ENCODE measurements at regions not wholly inside any gene's neighbourhood (a gene's known extent, or its start where the extent isn't known, plus 50 kb on each side); places are given as distances from the start of the nearest gene placed in this dataset.
"Not testable (repeated sequence)": the region's sequence is repeated elsewhere in the genome, so short reads cannot be mapped to it uniquely, and the experiment has no call there.

- DNase-seq, result no peak
Observed at GRCh38 chr6:109875973-109876372, 102.1 kb upstream of the GPR6 start.

DNA sequence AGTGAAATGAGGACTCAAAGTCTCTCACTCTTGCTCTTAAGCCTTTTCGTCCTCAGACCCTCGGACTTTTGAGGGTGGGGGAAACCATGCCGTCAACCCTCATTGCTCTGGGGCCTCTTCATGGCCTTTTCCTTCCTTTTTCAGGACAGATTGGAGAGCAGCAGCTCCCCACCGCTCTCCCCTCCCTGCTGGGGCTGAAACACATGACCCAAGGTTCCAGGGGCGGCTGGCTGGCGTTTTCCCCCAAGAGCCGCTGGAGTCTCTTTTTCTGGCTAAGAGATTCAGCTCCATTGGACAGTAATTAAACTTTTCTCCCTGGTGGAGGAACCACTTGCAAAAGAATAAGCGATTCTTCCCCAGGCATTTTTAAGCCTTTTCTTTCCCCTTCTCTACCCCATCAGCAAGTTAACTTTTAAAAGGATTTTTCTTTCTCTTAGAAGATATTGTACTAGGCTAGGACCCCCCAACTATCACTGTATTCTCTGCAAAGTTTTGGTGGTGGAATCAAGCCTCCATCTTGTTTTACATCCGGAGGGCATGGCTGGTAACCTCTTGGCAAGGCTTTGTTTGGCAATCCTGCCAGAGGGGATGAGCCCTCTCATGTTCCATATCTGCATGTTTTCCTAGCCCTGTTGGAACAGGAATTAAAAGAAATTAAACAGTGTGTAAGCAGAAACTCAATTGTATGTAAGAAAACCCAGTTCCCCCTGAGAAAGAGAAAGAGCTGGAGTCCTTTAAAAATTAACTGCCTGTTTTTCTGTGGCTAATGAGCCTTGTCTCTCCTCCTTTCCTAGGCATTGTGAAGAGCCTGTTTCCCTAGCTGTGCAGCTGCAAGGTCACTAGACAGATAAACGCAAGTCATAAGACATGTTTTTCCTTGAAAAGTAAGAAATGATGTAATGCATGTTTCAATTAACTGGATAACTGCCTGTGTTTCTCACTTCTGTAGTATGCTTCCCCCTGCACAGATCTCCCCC is 100.8 kb upstream of the GPR6 start:
- DNase-seq, result peak in 2 of 4 experiments; percentile 32 to 34

DNA sequence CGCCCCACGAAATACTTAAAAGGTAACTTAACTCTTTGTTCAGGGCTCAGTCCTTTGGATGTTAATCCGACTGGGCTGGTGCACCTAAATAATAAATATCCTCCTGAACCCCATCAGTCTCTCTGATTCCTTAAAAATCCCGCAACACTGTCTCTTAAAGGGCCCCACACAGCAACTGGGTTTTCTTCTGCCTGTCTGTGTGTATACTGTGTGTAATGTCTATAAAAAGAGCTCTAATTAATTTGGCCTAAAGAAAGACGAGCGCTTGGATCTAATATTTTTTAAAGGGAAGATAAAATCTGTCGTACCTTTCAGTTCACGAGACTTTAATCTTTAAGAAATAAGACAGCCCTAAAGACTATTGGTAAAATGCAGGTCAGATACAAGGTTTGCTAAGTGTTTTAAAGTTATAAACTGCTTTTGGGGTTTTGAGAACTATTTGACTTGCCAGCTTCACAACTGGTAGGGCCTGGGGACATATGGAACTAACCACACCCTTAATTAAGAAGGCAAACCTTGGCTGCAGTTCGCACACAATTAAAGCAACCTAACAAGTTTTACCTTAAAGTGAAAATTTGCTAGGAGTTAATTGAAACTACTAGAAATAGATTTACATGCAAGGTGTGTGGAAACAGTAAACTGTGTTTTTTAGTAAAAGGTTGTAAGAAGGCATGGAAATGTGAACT is 100.0 kb upstream of the GPR6 start:
- DNase-seq, result not testable (repeated sequence)

DNA sequence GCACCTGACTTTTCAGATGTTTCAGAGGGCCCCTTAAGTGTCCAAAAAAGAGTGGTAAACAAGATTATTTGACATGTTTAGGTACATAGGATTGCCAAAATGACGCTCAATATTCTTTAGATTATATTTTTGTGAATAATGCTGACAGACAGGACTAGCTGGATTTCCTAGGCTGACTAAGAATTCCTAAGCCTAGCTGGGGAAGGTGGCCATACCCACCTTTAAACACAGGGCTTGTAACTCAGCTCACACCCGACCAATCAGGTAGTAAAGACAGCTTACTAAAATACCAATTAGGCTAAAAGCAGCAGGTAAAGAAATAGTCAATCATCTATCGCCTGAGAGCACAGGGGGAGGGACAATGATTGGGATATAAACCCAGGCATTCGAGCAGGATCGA is 99.0 kb upstream of the GPR6 start:
- DNase-seq, result not testable (repeated sequence)

DNA sequence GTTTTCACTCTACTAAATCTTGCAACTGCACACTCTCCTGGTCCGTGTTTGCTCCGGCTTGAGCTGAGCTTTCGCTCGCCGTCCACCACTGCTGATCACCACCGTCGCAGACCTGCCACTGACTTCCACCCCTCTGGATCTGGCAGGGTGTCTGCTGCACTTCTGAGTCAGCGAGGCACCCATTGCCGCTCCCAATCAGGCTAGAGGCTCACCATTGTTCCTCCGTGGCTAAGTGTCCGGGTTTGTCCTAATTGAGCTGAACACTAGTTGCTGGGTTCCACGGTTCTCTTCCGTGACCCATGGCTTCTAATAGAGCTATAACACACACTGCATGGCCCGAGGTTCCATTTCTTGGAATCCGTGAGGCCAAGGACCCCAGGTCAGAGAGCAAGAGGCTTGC is 98.6 kb upstream of the GPR6 start:
- no peak for DNase-seq

GRCh38 chr6:109881069-109881468 is 97.0 kb upstream of the GPR6 start:
- not testable (repeated sequence) for DNase-seq

DNA sequence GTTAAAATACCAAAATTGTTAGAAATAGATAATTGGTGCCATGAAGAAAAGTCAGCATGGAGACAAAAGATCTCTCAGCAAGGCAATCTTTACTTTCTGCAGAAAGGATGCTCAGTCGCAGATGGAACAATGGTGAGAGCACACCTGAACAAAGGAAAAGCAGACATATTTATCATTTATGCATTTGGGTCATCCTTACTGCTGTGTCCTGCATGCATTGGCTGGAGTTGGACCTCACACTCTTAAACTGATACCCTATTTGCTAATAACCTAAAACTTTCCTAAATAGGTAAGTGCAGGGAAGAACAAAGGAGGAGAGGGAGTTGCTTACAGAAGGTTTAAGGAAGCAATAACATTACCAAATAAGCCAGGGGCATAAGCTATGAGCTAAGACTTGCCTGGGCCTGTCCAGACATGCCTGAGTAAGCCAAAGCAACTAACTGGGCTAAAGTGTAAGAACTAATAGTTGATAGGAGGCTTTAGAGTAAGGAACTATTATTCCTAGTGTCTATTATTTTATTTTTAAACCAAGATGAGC is 96.1 kb upstream of the GPR6 start:
- DNase-seq, result peak in 3 of 4 experiments; percentile 20 to 34 (median 29)

GRCh38 chr6:109891924-109892323 is 86.2 kb upstream of the GPR6 start:
- DNase-seq, result peak; percentile 88 to 95 (median 91)

DNA sequence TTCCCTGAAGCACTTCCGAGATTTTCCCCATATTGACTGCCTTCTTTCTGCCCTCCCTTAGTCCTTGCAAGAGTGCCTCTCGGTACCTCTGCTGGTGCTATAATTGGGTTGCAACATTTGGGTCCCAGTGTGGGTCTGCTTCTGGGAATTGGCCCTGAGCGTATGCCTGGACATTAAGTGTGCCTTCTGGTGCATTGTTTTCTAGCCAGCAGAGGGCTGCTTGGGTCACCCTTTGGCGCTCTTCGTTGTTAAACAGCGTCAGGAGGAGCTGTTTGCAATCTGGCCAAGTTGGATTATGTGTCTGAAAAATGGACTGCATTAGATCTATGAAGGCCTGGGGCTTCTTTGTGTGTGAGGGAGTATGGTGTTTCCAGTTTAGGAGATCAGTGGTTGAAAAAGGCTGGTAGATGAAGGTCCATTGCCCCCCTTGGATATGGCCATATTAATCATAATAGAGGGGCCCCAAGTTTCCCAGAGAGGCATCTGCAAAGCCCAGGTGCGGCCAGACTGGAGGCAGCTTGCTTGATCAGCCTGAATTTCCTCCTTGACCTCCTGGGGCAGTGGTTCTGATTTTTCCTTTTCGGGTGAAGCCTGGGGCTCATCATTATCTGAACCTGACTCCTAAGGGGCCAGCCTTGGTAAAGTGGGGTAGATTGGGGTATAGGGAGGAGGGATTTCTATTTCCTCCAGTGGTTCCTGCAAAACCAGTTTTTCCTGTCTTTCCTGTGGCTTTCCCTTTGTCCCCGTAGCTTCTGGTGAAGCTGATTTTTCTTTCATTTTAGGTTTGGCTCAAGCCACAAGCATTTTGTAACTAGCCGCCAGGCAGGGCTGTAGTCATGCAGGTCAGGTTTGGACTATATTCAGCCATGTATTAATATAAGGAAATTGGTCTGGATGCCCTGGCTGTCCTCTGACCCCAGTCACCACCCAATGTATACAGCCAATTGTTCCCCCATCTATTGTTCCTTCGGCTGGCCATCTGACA is 85.4 kb upstream of the GPR6 start:
- DNase-seq, result no peak

DNA sequence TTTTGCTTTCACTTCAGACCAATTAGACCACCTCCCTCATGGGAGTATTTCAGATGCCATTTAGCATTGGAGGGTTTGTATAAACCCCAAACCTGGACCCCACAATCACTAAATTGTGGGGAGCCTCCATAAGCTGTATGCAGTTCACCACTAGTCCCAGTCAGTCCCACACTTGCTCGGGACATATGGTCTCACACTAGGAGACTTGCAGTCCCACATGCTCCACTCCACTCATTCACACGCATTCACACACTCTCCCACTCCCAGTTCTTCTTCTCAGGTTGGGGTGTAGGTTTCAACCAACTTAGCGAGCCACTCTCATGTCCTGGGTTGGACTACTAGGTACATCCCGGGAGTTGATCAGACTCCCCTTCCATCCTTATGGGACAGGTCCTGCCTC is 84.5 kb upstream of the GPR6 start:
- DNase-seq, result no peak

- DNase-seq, result peak; percentile 79 to 93 (median 88)
Observed at GRCh38 chr6:109894181-109894580, 83.9 kb upstream of the GPR6 start.

DNA sequence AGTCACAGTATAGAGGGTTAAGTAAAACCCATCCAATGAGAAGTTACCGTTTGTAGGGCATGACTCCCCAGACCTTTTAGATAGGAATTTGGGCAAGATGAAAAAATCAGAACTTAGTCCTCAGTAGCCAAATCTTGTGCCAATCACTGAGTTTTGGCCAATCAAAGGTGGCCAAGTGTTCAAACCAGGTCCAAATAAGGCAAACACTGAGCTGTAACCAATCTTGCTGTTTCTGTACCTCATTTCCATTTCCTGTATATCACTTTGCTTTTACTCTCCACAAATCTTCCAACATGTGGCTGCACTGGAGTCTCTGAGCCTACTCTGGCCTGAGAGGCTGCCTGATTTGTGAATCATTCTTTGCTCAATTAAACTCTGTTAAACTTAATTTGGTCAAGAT is 81.8 kb upstream of the GPR6 start:
- DNase-seq, result no peak

- DNase-seq, result no peak
Observed at GRCh38 chr6:109897025-109897424, 81.1 kb upstream of the GPR6 start.

GRCh38 chr6:109897561-109898080 is 80.5 kb upstream of the GPR6 start:
- no peak for DNase-seq

- no peak for DNase-seq
Observed at GRCh38 chr6:109901976-109902375, 76.1 kb upstream of the GPR6 start.

DNA sequence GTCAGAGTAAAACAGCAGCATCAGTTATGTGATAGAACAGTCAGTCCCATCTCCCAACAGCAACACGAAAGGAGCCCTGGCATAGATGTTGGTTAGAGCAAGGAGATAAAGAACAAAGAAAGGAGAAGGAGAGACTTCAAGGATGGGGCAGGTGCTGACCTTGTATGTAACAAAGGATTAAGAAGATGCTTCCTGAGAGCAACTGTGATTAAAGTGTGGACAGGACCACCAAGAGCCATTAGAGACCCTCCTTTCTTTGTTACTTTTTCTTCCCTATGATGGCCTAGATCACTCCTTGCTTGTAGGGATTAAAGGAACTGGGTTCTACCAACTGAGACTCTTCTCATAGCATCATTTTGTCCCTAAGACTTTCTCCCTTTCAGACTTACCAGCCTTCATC is 75.2 kb upstream of the GPR6 start:
- no peak for DNase-seq

DNA sequence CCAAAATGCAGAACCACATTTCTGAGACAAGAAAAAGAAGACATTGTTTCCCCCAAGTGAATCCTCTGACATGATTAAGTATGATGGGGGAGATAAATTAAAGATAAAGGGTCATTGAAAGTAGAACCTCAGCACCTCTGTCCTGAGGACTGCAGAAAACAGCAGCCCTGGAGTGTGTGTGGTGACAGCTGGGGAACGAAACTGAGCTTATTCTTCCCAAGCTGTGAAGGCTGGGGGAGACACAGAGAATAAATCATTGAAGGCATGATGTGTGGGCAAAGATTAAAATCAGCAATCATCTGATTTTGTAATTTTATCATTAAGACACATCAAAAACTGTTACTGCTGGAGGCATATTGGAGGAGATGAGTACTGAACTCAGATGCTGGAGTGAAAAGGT is 67.5 kb upstream of the GPR6 start:
- DNase-seq, result no peak

DNA sequence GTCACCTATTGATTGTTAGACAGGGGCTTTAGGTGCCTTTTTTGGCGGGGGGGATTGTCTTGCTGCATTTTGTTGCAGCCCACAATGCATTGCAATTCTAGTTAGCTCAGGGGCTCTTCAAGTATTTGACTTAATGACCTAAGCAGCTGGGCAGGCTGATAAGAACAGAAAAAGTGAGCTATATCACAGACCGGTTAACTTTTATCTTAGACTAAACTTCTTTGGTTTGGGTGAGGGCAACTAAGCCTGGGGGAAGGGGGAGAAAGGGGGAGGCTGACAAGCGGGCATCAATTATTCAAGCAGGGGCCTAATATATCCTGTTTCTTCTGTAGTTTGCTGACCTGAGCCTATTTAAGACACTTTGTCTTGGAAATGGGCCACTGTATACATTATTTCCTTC is 66.0 kb upstream of the GPR6 start:
- DNase-seq, result no peak

GRCh38 chr6:109912952-109913351 is 65.2 kb upstream of the GPR6 start:
- DNase-seq, result no peak

DNA sequence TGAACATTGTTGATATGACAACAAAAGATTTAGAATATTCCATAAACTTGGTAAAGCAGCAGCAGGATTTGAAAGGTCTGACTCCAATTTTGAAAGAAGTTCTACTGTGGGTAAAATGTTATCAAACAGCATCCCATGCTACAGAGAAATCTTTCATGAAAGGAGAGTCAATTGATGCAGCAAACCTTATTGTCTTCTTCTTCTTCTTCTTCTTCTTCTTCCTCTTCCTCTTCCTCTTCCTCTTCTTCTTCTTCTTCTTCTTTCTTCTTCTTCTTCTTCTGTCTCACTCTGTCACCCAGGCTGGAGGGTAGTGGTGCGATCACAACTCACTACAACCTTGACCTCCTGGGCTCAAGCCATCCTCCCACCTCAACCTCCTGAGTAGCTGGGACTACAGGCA is 62.4 kb upstream of the GPR6 start:
- not testable (repeated sequence) for DNase-seq

DNA sequence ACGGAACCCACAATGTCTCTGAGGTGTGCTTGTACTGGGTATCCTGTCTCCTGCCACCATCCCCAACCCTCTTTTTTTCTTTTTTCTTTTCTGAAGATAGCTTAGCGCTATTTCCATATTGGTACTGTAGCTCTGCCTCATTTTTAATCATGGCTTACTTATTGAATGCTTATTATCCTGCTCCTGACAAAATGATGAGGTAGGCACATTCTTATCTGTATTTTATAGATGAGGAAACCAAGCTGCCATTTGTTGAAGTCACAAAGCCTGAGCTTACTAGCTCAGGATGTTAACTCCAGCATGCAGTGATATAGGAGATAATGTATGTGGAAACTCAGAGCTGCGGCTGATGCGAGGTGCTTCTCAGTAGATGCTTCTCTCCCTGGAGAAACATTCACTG is 61.4 kb upstream of the GPR6 start:
- no peak for DNase-seq

DNA sequence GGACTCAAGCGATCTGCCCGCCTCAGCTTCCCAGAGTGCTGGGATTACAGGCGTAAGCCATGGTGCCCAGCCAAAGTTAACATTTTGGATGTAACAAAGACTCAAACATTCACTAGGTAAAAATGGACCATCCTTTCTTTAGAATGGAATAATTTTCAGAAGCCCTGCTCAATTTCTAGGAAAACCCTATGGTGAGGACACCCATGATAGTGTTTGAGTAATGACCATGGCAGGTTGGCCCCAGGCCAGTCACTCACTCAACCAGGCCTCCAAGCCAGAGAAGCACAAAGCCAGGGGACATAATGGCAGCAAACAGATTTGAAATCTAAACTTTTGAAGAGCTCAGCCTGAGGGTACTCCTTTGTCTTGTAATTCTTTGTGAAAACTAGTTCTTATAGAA is 59.9 kb upstream of the GPR6 start:
- no peak for DNase-seq
